ENCODE measurements at regions not wholly inside any gene's neighbourhood (a gene's known extent, or its start where the extent isn't known, plus 50 kb on each side); places are given as distances from the start of the nearest gene placed in this dataset.
"Not testable (repeated sequence)": the region's sequence is repeated elsewhere in the genome, so short reads cannot be mapped to it uniquely, and the experiment has no call there.

GRCh38 chr10:58065529-58065815, 202.2 kb downstream of the IPMK start:
- Histone ChIP-seq H3F3A (ENCODE audit: low read depth) (no peaks in the 10 kb centered on the region), H4K20me1 (ENCODE audit: insufficient read depth, low read length, poor library complexity, severe bottlenecking) (no peaks in the 10 kb centered on the region), H3K79me2 (ENCODE audit: insufficient read depth, low read length) (no peaks in the 10 kb centered on the region), H3K36me3 (ENCODE audit: insufficient read depth, low read length) (no peaks in the 10 kb centered on the region), H3K4me3 (ENCODE audit: low read length, poor library complexity, severe bottlenecking) (no peak overlapping the region), H2AFZ (ENCODE audit: low read length) (no peak overlapping the region), H3K9me3 (ENCODE audit: insufficient read depth, low read depth, low read length) (no peaks in the 10 kb centered on the region), H3K4me1 (ENCODE audit: insufficient read depth, low read length, poor library complexity, severe bottlenecking) (no peaks in the 10 kb centered on the region), H3K4me2 (ENCODE audit: low read depth, low read length, poor library complexity, severe bottlenecking) (no peak overlapping the region), H3K27me3 (ENCODE audit: insufficient read depth, low read length, poor library complexity, severe bottlenecking) (no peaks in the 10 kb centered on the region), H3K9ac (ENCODE audit: low read depth, low read length, poor library complexity, severe bottlenecking) (no peak overlapping the region), H3K9me2 (replicated peaks; ENCODE audit: low read depth, low read length) (no peaks in the 10 kb centered on the region)
- TF ChIP-seq, protein P1, sequence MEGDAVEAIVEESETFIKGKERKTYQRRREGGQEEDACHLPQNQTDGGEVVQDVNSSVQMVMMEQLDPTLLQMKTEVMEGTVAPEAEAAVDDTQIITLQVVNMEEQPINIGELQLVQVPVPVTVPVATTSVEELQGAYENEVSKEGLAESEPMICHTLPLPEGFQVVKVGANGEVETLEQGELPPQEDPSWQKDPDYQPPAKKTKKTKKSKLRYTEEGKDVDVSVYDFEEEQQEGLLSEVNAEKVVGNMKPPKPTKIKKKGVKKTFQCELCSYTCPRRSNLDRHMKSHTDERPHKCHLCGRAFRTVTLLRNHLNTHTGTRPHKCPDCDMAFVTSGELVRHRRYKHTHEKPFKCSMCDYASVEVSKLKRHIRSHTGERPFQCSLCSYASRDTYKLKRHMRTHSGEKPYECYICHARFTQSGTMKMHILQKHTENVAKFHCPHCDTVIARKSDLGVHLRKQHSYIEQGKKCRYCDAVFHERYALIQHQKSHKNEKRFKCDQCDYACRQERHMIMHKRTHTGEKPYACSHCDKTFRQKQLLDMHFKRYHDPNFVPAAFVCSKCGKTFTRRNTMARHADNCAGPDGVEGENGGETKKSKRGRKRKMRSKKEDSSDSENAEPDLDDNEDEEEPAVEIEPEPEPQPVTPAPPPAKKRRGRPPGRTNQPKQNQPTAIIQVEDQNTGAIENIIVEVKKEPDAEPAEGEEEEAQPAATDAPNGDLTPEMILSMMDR (conservative IDR thresholded peaks at IDR 0.05; ENCODE audit: low read length): no peak
- TF ChIP-seq EZH2phosphoT487 (IDR thresholded peaks at IDR 0.05; ENCODE audit: borderline replicate concordance): no peak

DNA sequence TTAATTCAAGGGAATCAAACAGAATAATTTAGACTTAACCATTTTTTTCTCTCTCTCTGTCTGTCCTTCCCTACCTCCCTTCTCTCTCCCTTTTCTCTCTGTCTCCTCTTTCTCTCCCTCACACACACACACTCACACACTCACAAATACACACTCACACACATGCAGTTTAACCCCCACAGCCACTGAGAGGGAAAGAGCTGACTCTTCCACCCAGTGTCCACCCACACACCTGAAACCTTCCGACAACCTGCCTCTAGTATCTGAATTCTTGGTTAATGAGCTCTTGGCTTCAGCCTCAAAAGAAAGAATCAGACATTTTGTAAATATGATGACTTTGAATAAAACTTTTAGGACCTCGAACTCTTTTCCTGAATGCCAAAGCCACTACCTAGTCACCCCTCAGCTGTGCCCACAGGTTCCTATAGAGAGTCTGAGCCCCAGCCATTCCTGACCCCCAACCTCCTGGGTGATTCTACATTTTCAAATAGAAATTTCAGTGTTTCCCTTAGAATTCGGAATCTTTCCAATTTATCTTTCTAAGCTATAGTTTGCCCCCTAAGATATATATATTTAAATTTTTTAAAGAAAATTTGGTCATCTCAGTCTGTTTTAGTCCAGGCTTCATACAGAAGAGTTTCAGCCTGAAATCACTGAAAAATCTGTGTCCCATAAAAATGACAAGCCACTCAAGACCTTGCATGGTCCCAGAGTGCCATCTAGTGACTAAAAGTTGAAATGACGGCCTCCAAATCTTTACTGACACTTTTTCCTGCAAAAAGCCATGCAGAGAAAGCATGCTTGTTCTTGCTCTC, 202.8 kb downstream of the IPMK start:
- no peaks in the 10 kb centered on the region for H3K9me3 ChIP-seq (ENCODE audit: insufficient read depth, low read depth, low read length)
- no peak overlapping the region for H3K4me2 ChIP-seq (ENCODE audit: low read depth, low read length, poor library complexity, severe bottlenecking)
- no peaks in the 10 kb centered on the region for H3K79me2 ChIP-seq (ENCODE audit: insufficient read depth, low read length)
- H3K36me3 ChIP-seq (ENCODE audit: insufficient read depth, low read length): no peaks in the 10 kb centered on the region
- H3F3A ChIP-seq (ENCODE audit: low read depth): no peaks in the 10 kb centered on the region
- no peaks in the 10 kb centered on the region for H3K9me2 ChIP-seq (replicated peaks; ENCODE audit: low read depth, low read length)
- no peak overlapping the region for H2AFZ ChIP-seq (ENCODE audit: low read length)
- H3K4me1 ChIP-seq (ENCODE audit: insufficient read depth, low read length, poor library complexity, severe bottlenecking): no peaks in the 10 kb centered on the region
- H3K27me3 ChIP-seq (ENCODE audit: insufficient read depth, low read length, poor library complexity, severe bottlenecking): no peaks in the 10 kb centered on the region
- no peaks in the 10 kb centered on the region for H4K20me1 ChIP-seq (ENCODE audit: insufficient read depth, low read length, poor library complexity, severe bottlenecking)
- H3K4me3 ChIP-seq (ENCODE audit: low read length, poor library complexity, severe bottlenecking): no peak overlapping the region
- H3K9ac ChIP-seq (ENCODE audit: low read depth, low read length, poor library complexity, severe bottlenecking): no peak overlapping the region
- TF ChIP-seq, protein P1 (conservative IDR thresholded peaks at IDR 0.05; ENCODE audit: low read length): peak; percentile 59
- TF ChIP-seq EZH2phosphoT487 (IDR thresholded peaks at IDR 0.05; ENCODE audit: borderline replicate concordance): no peak

DNA sequence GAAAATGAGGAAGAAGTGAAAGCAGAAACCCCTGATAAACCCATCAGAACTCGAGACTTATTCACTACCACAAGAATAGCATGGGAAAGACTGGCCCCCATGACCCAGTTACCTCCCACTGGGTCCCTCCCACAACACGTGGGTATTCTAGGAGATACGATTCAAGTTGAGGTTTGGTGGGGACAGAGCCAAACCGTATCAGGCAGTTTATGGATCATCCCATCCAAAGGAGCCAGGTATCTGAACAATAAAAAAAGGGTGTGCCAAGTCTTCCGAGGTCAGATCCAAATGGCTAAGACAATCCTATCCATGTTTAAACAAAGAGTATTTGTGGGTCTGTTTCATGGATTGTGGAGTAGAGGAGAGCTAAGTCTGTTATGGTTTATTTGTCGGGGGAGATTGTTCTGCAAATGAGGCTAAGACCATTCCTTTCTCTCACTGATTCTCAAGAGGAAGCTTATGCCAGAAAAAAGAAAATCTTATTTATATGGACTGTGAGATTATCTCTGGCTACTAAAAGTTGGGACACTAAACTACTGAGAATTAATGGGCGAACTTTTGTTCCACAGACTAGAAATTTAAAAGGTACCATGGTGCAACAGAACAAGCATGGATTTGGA, 203.7 kb downstream of the IPMK start:
- Histone ChIP-seq H3K79me2 (ENCODE audit: insufficient read depth, low read length) (no peaks in the 10 kb centered on the region), H3K4me3 (ENCODE audit: low read length, poor library complexity, severe bottlenecking) (no peak overlapping the region), H3K9me2 (replicated peaks; ENCODE audit: low read depth, low read length) (no peaks in the 10 kb centered on the region), H3K4me1 (ENCODE audit: insufficient read depth, low read length, poor library complexity, severe bottlenecking) (no peaks in the 10 kb centered on the region), H2AFZ (ENCODE audit: low read length) (no peak overlapping the region), H3K9me3 (ENCODE audit: insufficient read depth, low read depth, low read length) (no peaks in the 10 kb centered on the region), H3K4me2 (ENCODE audit: low read depth, low read length, poor library complexity, severe bottlenecking) (no peak overlapping the region), H3K9ac (ENCODE audit: low read depth, low read length, poor library complexity, severe bottlenecking) (no peak overlapping the region), H3K27me3 (ENCODE audit: insufficient read depth, low read length, poor library complexity, severe bottlenecking) (no peaks in the 10 kb centered on the region), H3F3A (ENCODE audit: low read depth) (no peaks in the 10 kb centered on the region), H4K20me1 (ENCODE audit: insufficient read depth, low read length, poor library complexity, severe bottlenecking) (no peaks in the 10 kb centered on the region), H3K36me3 (ENCODE audit: insufficient read depth, low read length) (no peaks in the 10 kb centered on the region)
- TF ChIP-seq EZH2phosphoT487 (IDR thresholded peaks at IDR 0.05; ENCODE audit: borderline replicate concordance): no peak
- TF ChIP-seq, protein P1 (conservative IDR thresholded peaks at IDR 0.05; ENCODE audit: low read length): no peak

DNA sequence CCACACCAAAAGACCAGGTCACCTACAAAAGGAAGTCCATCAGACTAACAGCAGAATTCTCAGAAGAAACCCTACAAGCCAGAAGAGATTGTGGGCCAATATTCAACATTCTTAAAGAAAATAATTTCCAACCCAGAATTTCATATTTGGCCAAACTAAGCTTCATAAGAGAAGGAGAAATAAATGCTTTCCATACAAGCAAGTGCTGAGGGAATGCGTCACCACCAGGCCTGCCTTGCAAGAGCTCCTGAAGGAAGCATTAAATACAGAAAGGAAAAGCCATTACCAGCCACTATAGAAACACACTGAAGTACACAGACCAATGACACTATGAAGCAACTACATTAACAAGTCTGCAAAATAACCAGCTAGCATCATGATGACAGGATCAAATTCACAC, 209.0 kb downstream of the IPMK start:
- H3K9me2 ChIP-seq (replicated peaks; ENCODE audit: low read depth, low read length); H3K9ac ChIP-seq (ENCODE audit: low read depth, low read length, poor library complexity, severe bottlenecking); H3K27me3 ChIP-seq (ENCODE audit: insufficient read depth, low read length, poor library complexity, severe bottlenecking); H3K36me3 ChIP-seq (ENCODE audit: insufficient read depth, low read length); H3K9me3 ChIP-seq (ENCODE audit: insufficient read depth, low read depth, low read length); H3K4me1 ChIP-seq (ENCODE audit: insufficient read depth, low read length, poor library complexity, severe bottlenecking); H3K4me2 ChIP-seq (ENCODE audit: low read depth, low read length, poor library complexity, severe bottlenecking); H3K79me2 ChIP-seq (ENCODE audit: insufficient read depth, low read length); H3F3A ChIP-seq (ENCODE audit: low read depth); H4K20me1 ChIP-seq (ENCODE audit: insufficient read depth, low read length, poor library complexity, severe bottlenecking); H3K4me3 ChIP-seq (ENCODE audit: low read length, poor library complexity, severe bottlenecking); H2AFZ ChIP-seq (ENCODE audit: low read length): not testable (repeated sequence)
